ENCODE measurements at regions not wholly inside any gene's neighbourhood (a gene's known extent, or its start where the extent isn't known, plus 50 kb on each side); places are given as distances from the start of the nearest gene placed in this dataset.
"Not testable (repeated sequence)": the region's sequence is repeated elsewhere in the genome, so short reads cannot be mapped to it uniquely, and the experiment has no call there.

DNA sequence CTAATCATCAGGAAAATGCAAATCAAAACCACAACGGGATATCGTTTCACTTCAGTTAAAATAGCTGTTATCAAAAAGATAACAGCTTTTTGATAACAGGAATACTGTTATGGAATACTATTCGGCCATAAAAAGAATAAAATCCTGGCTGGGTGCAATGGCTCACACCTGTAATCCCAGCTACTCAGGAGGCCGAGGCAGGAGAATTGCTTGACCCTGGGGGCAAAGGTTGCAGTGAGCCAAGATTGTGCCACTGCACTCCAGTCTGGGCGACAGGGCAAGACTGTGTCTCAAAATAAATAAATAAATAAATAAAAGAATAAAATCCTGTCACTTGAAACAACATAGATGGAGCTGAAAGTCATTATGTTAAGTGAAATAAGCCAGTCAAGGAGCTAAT is 178.1 kb upstream of the TSC22D2 start:
- H3K36me3 ChIP-seq (ENCODE audit: low read depth, low read length) = no peaks in the 10 kb centered on the region
- H3K4me2 ChIP-seq (ENCODE audit: low read length) = no peak overlapping the region
- TF ChIP-seq EZH2 (IDR thresholded peaks at IDR 0.05; ENCODE audit: low read length, unreplicated experiment) (no peak), EZH2phosphoT487 (IDR thresholded peaks at IDR 0.05; ENCODE audit: borderline replicate concordance, low read length) (no peak)
- TF ChIP-seq, protein P1, sequence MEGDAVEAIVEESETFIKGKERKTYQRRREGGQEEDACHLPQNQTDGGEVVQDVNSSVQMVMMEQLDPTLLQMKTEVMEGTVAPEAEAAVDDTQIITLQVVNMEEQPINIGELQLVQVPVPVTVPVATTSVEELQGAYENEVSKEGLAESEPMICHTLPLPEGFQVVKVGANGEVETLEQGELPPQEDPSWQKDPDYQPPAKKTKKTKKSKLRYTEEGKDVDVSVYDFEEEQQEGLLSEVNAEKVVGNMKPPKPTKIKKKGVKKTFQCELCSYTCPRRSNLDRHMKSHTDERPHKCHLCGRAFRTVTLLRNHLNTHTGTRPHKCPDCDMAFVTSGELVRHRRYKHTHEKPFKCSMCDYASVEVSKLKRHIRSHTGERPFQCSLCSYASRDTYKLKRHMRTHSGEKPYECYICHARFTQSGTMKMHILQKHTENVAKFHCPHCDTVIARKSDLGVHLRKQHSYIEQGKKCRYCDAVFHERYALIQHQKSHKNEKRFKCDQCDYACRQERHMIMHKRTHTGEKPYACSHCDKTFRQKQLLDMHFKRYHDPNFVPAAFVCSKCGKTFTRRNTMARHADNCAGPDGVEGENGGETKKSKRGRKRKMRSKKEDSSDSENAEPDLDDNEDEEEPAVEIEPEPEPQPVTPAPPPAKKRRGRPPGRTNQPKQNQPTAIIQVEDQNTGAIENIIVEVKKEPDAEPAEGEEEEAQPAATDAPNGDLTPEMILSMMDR (conservative IDR thresholded peaks at IDR 0.05; ENCODE audit: low read depth, low read length) = no peak
- intact Hi-C loops (cut with micrococcal nuclease) = no loop called here
- no TSS peak for BruUV-seq (replicated peaks)
- no peak overlapping the region for H3K4me3 ChIP-seq (ENCODE audit: low read length)
- no peak overlapping the region for H3K9ac ChIP-seq (ENCODE audit: low read length)
- no peaks in the 10 kb centered on the region for H4K20me1 ChIP-seq (ENCODE audit: low read length)
- no peak overlapping the region for H2AFZ ChIP-seq (ENCODE audit: low read length)
- no peaks in the 10 kb centered on the region for H3K9me3 ChIP-seq (ENCODE audit: low read length)
- H3K79me2 ChIP-seq (ENCODE audit: low read length) = no peaks in the 10 kb centered on the region
- no peak for ATAC-seq
- no peaks in the 10 kb centered on the region for H3K9me2 ChIP-seq (replicated peaks; ENCODE audit: low read length)
- CTCF ChIA-PET = no interaction called here
- H3F3A ChIP-seq (ENCODE audit: low read length, unreplicated experiment) = peaks cover 12% of the 10 kb centered on the region
- H3K27ac ChIP-seq (ENCODE audit: low read length) = no peak overlapping the region
- POLR2A ChIA-PET (ENCODE audit: unreplicated experiment) = no interaction called here
- no peaks in the 10 kb centered on the region for H3K27me3 ChIP-seq (ENCODE audit: low read length)
- no peak for DNase-seq
- H3K4me1 ChIP-seq (ENCODE audit: insufficient read depth, low read length) = peaks cover 20% of the 10 kb centered on the region

DNA sequence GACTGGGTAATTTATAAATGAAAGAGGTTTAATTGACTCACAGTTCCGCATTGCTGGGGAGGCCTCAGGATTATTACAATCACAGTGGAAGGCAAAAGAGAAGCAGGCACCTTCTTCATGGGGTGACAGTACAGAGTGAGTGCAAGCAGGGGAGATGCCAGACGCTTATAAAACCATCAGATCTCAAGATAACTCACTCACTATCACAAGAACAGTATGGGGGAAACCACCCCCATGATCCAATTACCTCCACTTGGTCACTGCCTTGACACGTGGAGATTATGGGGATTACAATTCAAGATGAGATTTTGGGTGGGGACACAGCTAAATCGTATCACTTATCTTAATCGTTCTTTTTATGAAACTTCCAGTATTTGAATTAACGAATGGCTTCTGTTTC is 179.5 kb upstream of the TSC22D2 start:
- H3K27me3 ChIP-seq (ENCODE audit: low read length); intact Hi-C loops (cut with micrococcal nuclease); H3K9ac ChIP-seq (ENCODE audit: low read length); H3K27ac ChIP-seq (ENCODE audit: low read length); ATAC-seq; POLR2A ChIA-PET (ENCODE audit: unreplicated experiment); H3K36me3 ChIP-seq (ENCODE audit: low read depth, low read length); H3K4me2 ChIP-seq (ENCODE audit: low read length); H2AFZ ChIP-seq (ENCODE audit: low read length); H3K79me2 ChIP-seq (ENCODE audit: low read length); H3K4me3 ChIP-seq (ENCODE audit: low read length); H4K20me1 ChIP-seq (ENCODE audit: low read length); DNase-seq; CTCF ChIA-PET; H3K9me2 ChIP-seq (replicated peaks; ENCODE audit: low read length); BruUV-seq (replicated peaks); H3K9me3 ChIP-seq (ENCODE audit: low read length): not testable (repeated sequence)
- peaks cover 15% of the 10 kb centered on the region for H3K4me1 ChIP-seq (ENCODE audit: insufficient read depth, low read length)
- peaks cover 11% of the 10 kb centered on the region for H3F3A ChIP-seq (ENCODE audit: low read length, unreplicated experiment)

DNA sequence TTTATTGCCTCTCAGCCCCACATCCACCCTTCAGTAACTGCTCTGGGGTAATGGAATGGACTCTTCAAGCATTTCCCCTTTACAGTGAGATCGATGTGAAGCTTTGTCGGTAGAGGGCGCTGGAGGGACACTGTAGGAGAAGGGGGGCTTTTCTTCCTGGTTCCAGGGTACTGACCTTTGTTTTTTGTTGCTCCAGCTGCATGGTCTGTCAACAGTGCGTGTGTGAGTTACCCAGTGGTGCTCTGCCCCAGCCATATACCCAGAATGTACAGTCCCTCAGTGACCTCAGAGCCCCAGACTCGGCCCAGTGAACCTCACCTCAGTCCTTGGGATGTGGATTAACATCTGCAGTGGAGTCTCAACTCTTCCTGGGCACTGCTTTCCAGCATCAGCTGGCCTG is 180.3 kb upstream of the TSC22D2 start:
- Histone ChIP-seq H3K27me3 (ENCODE audit: low read length) (no peaks in the 10 kb centered on the region), H3K9me2 (replicated peaks; ENCODE audit: low read length) (no peaks in the 10 kb centered on the region), H3F3A (ENCODE audit: low read length, unreplicated experiment) (peaks cover 5% of the 10 kb centered on the region), H3K79me2 (ENCODE audit: low read length) (no peaks in the 10 kb centered on the region), H3K4me2 (ENCODE audit: low read length) (no peak overlapping the region), H3K36me3 (ENCODE audit: low read depth, low read length) (no peaks in the 10 kb centered on the region), H3K4me3 (ENCODE audit: low read length) (no peak overlapping the region), H2AFZ (ENCODE audit: low read length) (no peak overlapping the region), H3K4me1 (ENCODE audit: insufficient read depth, low read length) (peaks cover 7% of the 10 kb centered on the region), H3K27ac (ENCODE audit: low read length) (no peak overlapping the region), H3K9ac (ENCODE audit: low read length) (no peak overlapping the region), H3K9me3 (ENCODE audit: low read length) (no peaks in the 10 kb centered on the region), H4K20me1 (ENCODE audit: low read length) (no peaks in the 10 kb centered on the region)
- POLR2A ChIA-PET (ENCODE audit: unreplicated experiment) = no interaction called here
- CTCF ChIA-PET = no interaction called here
- no peak for TF ChIP-seq EZH2phosphoT487 (IDR thresholded peaks at IDR 0.05; ENCODE audit: borderline replicate concordance, low read length)
- TF ChIP-seq, protein P1 (conservative IDR thresholded peaks at IDR 0.05; ENCODE audit: low read depth, low read length) = peak; percentile 93
- no peak for TF ChIP-seq EZH2 (IDR thresholded peaks at IDR 0.05; ENCODE audit: low read length, unreplicated experiment)
- intact Hi-C loops (cut with micrococcal nuclease) = loop anchor here (2.0 kb wide), 1 partner anchor 267 kb away; no protein-coding TSS in a partner anchor
- ATAC-seq = peak; percentile 87
- BruUV-seq (replicated peaks) = no TSS peak
- peak; percentile 83 for DNase-seq
